ENCODE measurements at regions not wholly inside any gene's neighbourhood (a gene's known extent, or its start where the extent isn't known, plus 50 kb on each side); places are given as distances from the start of the nearest gene placed in this dataset.

DNA sequence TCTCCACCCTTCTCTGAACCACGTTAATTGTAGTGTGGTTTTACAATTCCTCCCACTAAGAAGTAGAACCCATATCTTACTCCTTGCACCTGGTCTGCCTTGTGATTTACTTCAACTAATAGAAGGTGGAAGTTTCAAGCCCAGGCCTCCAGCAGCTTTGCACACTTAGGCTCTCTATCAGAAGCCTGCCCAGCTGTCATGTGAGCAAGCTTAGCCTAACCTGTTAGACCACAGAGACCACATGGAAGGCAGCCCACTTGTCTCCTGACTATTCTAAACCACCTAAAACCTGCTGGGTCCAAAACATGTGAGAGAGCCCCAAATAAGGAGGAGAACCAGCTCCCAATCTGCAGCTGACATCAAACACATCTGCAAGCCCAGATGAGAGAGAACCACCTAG is 127.6 kb upstream of the BTBD3 start:
- no peaks in the 10 kb centered on the region for H3K36me3 ChIP-seq
- H3K27ac ChIP-seq = no peak overlapping the region
- intact Hi-C loops (cut with DNase I) = no loop called here
- TF ChIP-seq POLR2AphosphoS5 (IDR thresholded peaks at IDR 0.05) = no peak
- no peak for TF ChIP-seq EP300 (IDR thresholded peaks at IDR 0.05)
- TF ChIP-seq, protein P1, sequence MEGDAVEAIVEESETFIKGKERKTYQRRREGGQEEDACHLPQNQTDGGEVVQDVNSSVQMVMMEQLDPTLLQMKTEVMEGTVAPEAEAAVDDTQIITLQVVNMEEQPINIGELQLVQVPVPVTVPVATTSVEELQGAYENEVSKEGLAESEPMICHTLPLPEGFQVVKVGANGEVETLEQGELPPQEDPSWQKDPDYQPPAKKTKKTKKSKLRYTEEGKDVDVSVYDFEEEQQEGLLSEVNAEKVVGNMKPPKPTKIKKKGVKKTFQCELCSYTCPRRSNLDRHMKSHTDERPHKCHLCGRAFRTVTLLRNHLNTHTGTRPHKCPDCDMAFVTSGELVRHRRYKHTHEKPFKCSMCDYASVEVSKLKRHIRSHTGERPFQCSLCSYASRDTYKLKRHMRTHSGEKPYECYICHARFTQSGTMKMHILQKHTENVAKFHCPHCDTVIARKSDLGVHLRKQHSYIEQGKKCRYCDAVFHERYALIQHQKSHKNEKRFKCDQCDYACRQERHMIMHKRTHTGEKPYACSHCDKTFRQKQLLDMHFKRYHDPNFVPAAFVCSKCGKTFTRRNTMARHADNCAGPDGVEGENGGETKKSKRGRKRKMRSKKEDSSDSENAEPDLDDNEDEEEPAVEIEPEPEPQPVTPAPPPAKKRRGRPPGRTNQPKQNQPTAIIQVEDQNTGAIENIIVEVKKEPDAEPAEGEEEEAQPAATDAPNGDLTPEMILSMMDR (IDR thresholded peaks at IDR 0.05) = no peak
- no peak for TF ChIP-seq POLR2A (IDR thresholded peaks at IDR 0.05)
- no peaks in the 10 kb centered on the region for H3K9me3 ChIP-seq
- H3K4me1 ChIP-seq = no peaks in the 10 kb centered on the region
- no peak for DNase-seq
- H3K27me3 ChIP-seq = no peaks in the 10 kb centered on the region
- no peak overlapping the region for H3K4me3 ChIP-seq
- 55 to 70% methylated on average over 1 of the region's 1 CpG for WGBS, 2 donors

DNA sequence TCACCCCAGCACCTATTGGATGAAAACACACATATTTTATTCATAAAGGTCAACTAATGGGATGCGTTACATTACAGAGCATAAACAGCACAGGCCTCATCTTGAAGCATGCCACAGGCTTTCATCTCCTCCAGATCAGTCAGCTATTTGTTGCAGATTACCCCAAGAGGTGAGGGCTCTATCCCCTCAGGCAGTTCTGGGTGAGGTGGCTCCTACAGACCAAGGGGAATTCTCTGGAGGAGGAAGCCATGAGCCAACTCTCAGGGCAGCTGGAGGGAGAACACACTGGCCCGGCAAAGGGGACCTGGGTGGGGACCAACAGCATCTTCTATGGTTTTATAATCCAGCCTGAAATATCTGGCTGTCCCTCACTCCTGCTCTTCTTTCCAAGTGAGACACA is 126.4 kb upstream of the BTBD3 start:
- Histone ChIP-seq H3K27ac (no peak overlapping the region), H3K36me3 (no peaks in the 10 kb centered on the region), H3K4me3 (no peak overlapping the region), H3K27me3 (no peaks in the 10 kb centered on the region), H3K9me3 (no peaks in the 10 kb centered on the region), H3K4me1 (no peaks in the 10 kb centered on the region)
- no peak for DNase-seq
- 96 to 97% methylated on average over 2 of the region's 2 CpGs for WGBS, 2 donors
- no peak for TF ChIP-seq POLR2AphosphoS5 (IDR thresholded peaks at IDR 0.05)
- no peak for TF ChIP-seq POLR2A (IDR thresholded peaks at IDR 0.05)
- no peak for TF ChIP-seq EP300 (IDR thresholded peaks at IDR 0.05)
- TF ChIP-seq, protein P1 (IDR thresholded peaks at IDR 0.05) = no peak
- intact Hi-C loops (cut with DNase I) = no loop called here

DNA sequence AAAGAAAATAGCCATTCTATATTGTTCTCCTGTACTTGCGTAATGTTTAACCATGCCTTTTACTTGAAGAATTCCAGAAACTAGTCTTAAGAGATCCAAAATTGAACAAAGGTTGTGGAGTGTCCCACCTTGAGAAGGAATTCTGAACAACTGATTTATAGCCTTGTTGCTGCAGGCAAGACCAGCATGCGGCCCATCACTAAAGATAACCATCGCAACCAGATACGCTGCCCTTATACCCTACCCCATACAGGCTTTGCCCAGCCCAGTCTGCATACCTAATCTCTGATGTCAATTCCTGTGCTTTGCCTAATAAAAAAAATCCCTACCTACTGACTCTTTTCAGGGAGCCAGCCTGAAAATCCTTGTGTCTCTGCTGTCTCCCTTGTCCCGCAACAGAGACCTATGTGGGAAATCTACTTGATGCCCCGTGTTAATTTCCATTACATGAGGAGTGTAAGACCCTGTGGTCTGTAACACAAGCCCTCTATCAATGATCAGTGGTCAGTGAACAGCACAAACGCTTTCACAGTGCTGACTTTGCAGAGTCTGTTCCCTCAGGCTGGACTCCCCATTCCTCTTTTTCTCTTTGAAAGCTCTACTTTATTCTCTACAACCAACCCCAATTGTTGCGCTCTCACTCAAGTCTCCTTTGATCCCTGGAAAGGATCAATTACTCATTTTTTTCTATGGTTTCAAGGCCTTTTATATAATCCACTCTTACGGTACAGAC is 125.7 kb upstream of the BTBD3 start:
- 75 to 94% methylated on average over 9 of the region's 9 CpGs for WGBS, 2 donors
- intact Hi-C loops (cut with DNase I) = no loop called here
- H3K4me3 ChIP-seq = no peak overlapping the region
- TF ChIP-seq POLR2A (IDR thresholded peaks at IDR 0.05) (no peak), POLR2AphosphoS5 (IDR thresholded peaks at IDR 0.05) (no peak), EP300 (IDR thresholded peaks at IDR 0.05) (no peak)
- TF ChIP-seq, protein P1 (IDR thresholded peaks at IDR 0.05) = no peak
- H3K9me3 ChIP-seq = no peaks in the 10 kb centered on the region
- H3K27me3 ChIP-seq = no peaks in the 10 kb centered on the region
- no peak for DNase-seq
- H3K27ac ChIP-seq = no peak overlapping the region
- H3K36me3 ChIP-seq = no peaks in the 10 kb centered on the region
- no peaks in the 10 kb centered on the region for H3K4me1 ChIP-seq

DNA sequence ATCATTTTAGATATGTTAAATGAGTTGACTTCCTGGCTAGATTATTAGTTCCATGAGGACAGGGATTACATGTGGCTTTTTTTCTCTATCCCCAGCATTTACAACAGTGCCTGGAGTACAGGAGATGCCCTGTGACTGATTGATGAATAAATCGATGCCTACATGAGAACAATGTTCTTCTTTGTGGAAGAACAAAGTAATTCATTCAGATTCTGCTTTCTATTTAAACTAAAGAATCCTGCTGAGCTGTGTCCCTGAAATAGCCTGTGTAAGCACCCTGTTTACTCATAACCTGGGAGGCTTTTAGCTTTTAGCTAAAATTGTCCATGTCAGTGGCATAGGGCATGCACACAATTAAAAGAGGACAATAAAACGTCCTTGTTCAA is 125.1 kb upstream of the BTBD3 start:
- Histone ChIP-seq H3K27ac (no peak overlapping the region), H3K27me3 (no peaks in the 10 kb centered on the region), H3K4me1 (no peaks in the 10 kb centered on the region), H3K4me3 (no peak overlapping the region), H3K36me3 (no peaks in the 10 kb centered on the region), H3K9me3 (no peaks in the 10 kb centered on the region)
- 47 to 71% methylated on average over 2 of the region's 2 CpGs for WGBS, 2 donors
- DNase-seq = no peak
- TF ChIP-seq POLR2AphosphoS5 (IDR thresholded peaks at IDR 0.05) (no peak), POLR2A (IDR thresholded peaks at IDR 0.05) (no peak), EP300 (IDR thresholded peaks at IDR 0.05) (no peak)
- TF ChIP-seq, protein P1 (IDR thresholded peaks at IDR 0.05) = no peak
- intact Hi-C loops (cut with DNase I) = no loop called here

DNA sequence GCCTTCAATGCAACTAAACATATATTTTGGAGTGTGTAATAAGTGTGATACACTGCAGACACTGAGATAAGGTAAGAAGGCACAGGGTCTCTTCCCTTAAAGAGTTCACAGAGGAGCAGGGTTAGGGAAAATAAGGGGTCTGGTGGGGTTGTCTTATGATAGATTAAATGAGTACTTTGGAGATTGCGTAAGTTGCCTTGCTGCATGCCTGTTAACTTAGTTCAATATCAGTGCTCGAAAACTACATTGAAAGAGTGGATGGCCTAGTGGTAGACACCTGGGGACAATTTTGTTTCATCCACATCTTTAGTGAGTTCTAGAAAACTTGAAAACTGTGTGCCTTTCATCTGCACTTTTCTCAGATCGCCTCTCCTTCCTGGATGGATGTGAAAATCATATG is 123.2 kb upstream of the BTBD3 start:
- no peak overlapping the region for H3K27ac ChIP-seq
- no peaks in the 10 kb centered on the region for H3K36me3 ChIP-seq
- H3K9me3 ChIP-seq = no peaks in the 10 kb centered on the region
- 95 to 96% methylated on average over 3 of the region's 3 CpGs for WGBS, 2 donors
- intact Hi-C loops (cut with DNase I) = no loop called here
- no peak for DNase-seq
- H3K27me3 ChIP-seq = no peaks in the 10 kb centered on the region
- TF ChIP-seq POLR2A (IDR thresholded peaks at IDR 0.05) = no peak
- TF ChIP-seq POLR2AphosphoS5 (IDR thresholded peaks at IDR 0.05) = no peak
- TF ChIP-seq, protein P1 (IDR thresholded peaks at IDR 0.05) = no peak
- no peak for TF ChIP-seq EP300 (IDR thresholded peaks at IDR 0.05)
- no peak overlapping the region for H3K4me3 ChIP-seq
- no peaks in the 10 kb centered on the region for H3K4me1 ChIP-seq

Measured in sigmoid colon (tissue), 6 donors.